WTC11 (cell line): ENCODE measurements at regions not wholly inside any gene's neighbourhood (a gene's known extent, or its start where the extent isn't known, plus 50 kb on each side); places are given as distances from the start of the nearest gene placed in this dataset.

Source experiments
- CTCF ChIP-seq: fragments of 200-600 bp; IDR thresholded peaks from 2 replicates; pipeline ENCODE4 v1.8.0; 2022; ENCODE audit warnings: antibody characterized with exemption
- SMAD4 ChIP-seq: sonication (generic); formaldehyde crosslinking; IDR thresholded peaks from 2 replicates; pipeline ENCODE4 v1.8.0; 2022; ENCODE audit warnings: mild to moderate bottlenecking, missing genetic modification reagents

GRCh38 chr1:29736582-29737188 is 500.4 kb downstream of the PTPRU start:
- TF ChIP-seq SMAD4 (CRISPR knock-in tag) = no peak
- TF ChIP-seq CTCF = no peak
